SK-N-SH treated with all-trans-retinoic acid at 6 μM for 48 hours (cell line): ENCODE measurements at regions not wholly inside any gene's neighbourhood (a gene's known extent, or its start where the extent isn't known, plus 50 kb on each side); places are given as distances from the start of the nearest gene placed in this dataset.

ENCODE experiments used
- ARNTL ChIP-seq: fragments of 450-650 bp; formaldehyde crosslinking; IDR thresholded peaks from 2 replicates; pipeline ENCODE4 v1.5.0; 2020; ENCODE audit warnings: low read depth, mild to moderate bottlenecking, moderate library complexity, borderline replicate concordance
- ESRRG ChIP-seq: fragments of 250-450 bp; sonication (Bioruptor Pico); IDR thresholded peaks from 2 replicates; pipeline ENCODE4 v1.6.1; 2021; ENCODE audit warnings: mild to moderate bottlenecking
- PATZ1 ChIP-seq: fragments of 250-450 bp; sonication (Bioruptor Pico); IDR thresholded peaks from 2 replicates; pipeline ENCODE4 v1.8.0; 2020; ENCODE audit warnings: mild to moderate bottlenecking, moderate library complexity, borderline replicate concordance
- POU6F1 ChIP-seq: fragments of 250-450 bp; sonication (Bioruptor Pico); IDR thresholded peaks from 2 replicates; pipeline ENCODE4 v1.8.0; 2021; ENCODE audit warnings: low read depth, mild to moderate bottlenecking, moderate library complexity, borderline replicate concordance
- PPARA ChIP-seq: fragments of 250-450 bp; sonication (Bioruptor Pico); IDR thresholded peaks from 2 replicates; pipeline ENCODE4 v1.5.0; 2020; ENCODE audit warnings: mild to moderate bottlenecking, borderline replicate concordance
- TSHZ2 ChIP-seq: fragments of 250-450 bp; sonication (Bioruptor Pico); IDR thresholded peaks from 2 replicates; pipeline ENCODE4 v1.5.0; 2020; ENCODE audit warnings: mild to moderate bottlenecking, moderate library complexity
- ZC3H10 ChIP-seq: fragments of 250-450 bp; sonication (Bioruptor Pico); IDR thresholded peaks from 2 replicates; pipeline ENCODE4 v1.5.1; 2021; ENCODE audit warnings: mild to moderate bottlenecking, moderate library complexity
- ZFP30 ChIP-seq: fragments of 450-650 bp; formaldehyde crosslinking; IDR thresholded peaks from 2 replicates; pipeline ENCODE4 v1.5.0; 2022; ENCODE audit warnings: mild to moderate bottlenecking, moderate library complexity
- ZNF565 ChIP-seq: fragments of 450-650 bp; formaldehyde crosslinking; conservative IDR thresholded peaks from 2 replicates; pipeline ENCODE4 v1.5.0; 2020; ENCODE audit warnings: low read depth, mild to moderate bottlenecking, moderate library complexity
- ZNF8 ChIP-seq: fragments of 450-650 bp; formaldehyde crosslinking; IDR thresholded peaks from 2 replicates; pipeline ENCODE4 v1.5.0; 2020; ENCODE audit warnings: mild to moderate bottlenecking, moderate library complexity
- TF ChIP-seq, protein P1 (sequence below): fragments of 250-450 bp; sonication (Bioruptor Pico); IDR thresholded peaks from 2 replicates; pipeline ENCODE4 v1.5.1; 2020; ENCODE audit warnings: low read depth, mild to moderate bottlenecking, moderate library complexity
- TF ChIP-seq, protein P2 (sequence below): fragments of 250-450 bp; sonication (Bioruptor Pico); IDR thresholded peaks from 2 replicates; pipeline ENCODE4 v1.5.1; 2021; ENCODE audit warnings: mild to moderate bottlenecking, moderate library complexity

- TF ChIP-seq, protein P1, sequence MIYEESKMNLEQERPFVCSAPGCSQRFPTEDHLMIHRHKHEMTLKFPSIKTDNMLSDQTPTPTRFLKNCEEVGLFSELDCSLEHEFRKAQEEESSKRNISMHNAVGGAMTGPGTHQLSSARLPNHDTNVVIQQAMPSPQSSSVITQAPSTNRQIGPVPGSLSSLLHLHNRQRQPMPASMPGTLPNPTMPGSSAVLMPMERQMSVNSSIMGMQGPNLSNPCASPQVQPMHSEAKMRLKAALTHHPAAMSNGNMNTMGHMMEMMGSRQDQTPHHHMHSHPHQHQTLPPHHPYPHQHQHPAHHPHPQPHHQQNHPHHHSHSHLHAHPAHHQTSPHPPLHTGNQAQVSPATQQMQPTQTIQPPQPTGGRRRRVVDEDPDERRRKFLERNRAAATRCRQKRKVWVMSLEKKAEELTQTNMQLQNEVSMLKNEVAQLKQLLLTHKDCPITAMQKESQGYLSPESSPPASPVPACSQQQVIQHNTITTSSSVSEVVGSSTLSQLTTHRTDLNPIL (CRISPR knock-in tag): no peak
- TF ChIP-seq PATZ1 (CRISPR knock-in tag): no peak
- TF ChIP-seq ARNTL (CRISPR knock-in tag): no peak
- TF ChIP-seq TSHZ2 (CRISPR knock-in tag): no peak
- TF ChIP-seq, protein P2, sequence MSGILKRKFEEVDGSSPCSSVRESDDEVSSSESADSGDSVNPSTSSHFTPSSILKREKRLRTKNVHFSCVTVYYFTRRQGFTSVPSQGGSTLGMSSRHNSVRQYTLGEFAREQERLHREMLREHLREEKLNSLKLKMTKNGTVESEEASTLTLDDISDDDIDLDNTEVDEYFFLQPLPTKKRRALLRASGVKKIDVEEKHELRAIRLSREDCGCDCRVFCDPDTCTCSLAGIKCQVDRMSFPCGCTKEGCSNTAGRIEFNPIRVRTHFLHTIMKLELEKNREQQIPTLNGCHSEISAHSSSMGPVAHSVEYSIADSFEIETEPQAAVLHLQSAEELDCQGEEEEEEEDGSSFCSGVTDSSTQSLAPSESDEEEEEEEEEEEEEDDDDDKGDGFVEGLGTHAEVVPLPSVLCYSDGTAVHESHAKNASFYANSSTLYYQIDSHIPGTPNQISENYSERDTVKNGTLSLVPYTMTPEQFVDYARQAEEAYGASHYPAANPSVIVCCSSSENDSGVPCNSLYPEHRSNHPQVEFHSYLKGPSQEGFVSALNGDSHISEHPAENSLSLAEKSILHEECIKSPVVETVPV (CRISPR knock-in tag): no peak
- TF ChIP-seq ZFP30 (CRISPR knock-in tag): no peak
- TF ChIP-seq ZNF565 (CRISPR knock-in tag): no peak
- no peak for TF ChIP-seq ZNF8
- TF ChIP-seq ESRRG (CRISPR knock-in tag): no peak
- TF ChIP-seq PPARA (CRISPR knock-in tag): no peak
- TF ChIP-seq POU6F1 (CRISPR knock-in tag): no peak
- no peak for TF ChIP-seq ZC3H10
These were observed 72.9 kb upstream of the EEF1E1 start for GRCh38 chr6:8175046-8175777.
